Urothelium cell line (cell line): ENCODE measurements at regions not wholly inside any gene's neighbourhood (a gene's known extent, or its start where the extent isn't known, plus 50 kb on each side); places are given as distances from the start of the nearest gene placed in this dataset.
A peak's percentile ranks its signal among the peaks of the same experiment; 100 is the strongest.

ENCODE experiments used
- DNase-seq: peaks from one replicate; pipeline ENCODE4 v3.0.0; 2011; ENCODE audit warnings: low spot score, mixed read lengths
- FAIRE-seq: peaks from 2 replicates; lab custom pipeline; 2011; peaks lifted over from hg19 to GRCh38; lab: Jason Lieb, UNC

DNA sequence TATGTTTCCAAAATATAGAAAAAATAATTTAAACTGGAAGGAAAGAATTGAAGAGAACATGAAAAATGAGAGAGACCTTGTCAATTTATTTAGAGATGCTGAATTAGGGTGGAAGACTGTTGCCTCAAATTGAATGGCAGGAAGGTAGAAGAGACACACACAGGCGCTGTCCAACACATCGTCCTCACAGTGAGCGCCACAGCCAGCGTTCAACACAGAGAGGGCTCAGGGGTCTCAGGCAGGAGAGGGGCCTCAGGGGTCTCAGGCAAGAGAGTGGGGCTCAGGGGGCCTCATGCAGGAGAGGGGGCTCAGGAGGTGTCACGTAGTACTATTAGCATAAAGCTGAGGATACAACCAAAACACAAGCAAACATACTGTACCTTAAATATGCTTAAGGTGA lies 65.7 kb downstream of the TMEM18 start:
- DNase-seq = no peak
- no peak for FAIRE-seq

DNA sequence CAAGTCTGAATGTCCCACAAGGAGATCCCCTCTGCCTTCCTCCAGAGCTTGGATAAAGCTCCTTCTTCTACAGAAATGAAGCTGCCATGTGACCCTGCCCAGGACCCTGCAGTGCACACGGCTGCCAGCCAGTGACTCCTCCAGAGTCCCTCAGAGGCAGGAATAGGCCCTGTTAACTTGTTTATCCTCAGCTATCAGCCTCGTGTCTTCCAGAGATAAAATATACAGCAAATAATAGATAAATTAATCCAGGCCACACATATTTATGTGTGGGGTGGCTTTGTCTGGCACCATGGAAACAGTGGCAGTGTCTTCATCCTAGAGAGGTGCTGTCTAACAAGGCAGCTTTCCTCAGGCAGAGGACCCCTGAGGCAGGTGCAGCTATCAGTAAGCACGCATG lies 66.7 kb downstream of the TMEM18 start:
- DNase-seq = no peak
- no peak for FAIRE-seq

- no peak for FAIRE-seq
- DNase-seq = no peak
These were observed 67.3 kb downstream of the TMEM18 start for GRCh38 chr2:609881-610280.

- FAIRE-seq = no peak
- DNase-seq = no peak
These were observed 67.8 kb downstream of the TMEM18 start for GRCh38 chr2:609449-609848.

DNA sequence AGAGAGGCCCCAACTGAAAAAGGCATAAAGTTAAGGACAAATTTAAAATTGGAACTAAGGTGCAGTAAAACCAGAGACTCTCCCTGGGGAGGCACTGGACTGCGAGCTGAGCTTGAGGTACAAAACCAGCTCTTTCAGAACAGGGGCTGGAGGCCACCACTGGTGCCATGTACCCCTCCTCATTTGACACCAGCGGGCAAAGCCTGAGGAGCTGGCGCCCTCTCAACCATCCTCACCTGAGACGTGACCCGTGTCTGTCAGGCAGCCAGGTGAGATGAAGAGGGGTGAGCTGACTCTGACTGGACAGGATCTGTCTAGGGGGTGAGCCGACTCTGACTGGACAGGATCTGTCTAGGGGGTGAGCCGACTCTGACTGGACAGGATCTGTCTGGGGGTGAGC lies 68.5 kb downstream of the TMEM18 start:
- DNase-seq (no peak), FAIRE-seq (no peak)

GRCh38 chr2:608297-608696 lies 68.9 kb downstream of the TMEM18 start:
- no peak for FAIRE-seq
- DNase-seq = no peak

GRCh38 chr2:607709-608108 lies 69.5 kb downstream of the TMEM18 start:
- FAIRE-seq (no peak), DNase-seq (no peak)

DNA sequence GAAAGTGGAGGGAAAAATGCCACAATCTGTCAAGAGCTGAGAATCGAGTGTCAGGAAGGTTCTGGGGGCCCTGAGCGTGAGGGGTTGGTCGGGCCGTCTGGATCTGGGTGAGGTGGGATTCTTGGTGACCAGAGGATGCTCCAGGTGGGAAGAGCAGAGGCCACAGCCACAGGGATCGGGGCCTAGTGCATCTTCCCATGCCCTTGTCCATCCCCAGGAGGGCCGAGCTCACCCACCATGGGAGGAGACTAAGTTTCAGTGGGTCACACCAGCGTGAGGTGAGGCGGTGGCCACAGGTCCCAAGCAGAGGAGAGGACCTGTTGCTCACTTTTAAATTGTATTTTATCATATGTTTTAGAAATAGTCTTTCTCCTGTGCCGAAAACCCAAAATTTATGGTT lies 70.0 kb downstream of the TMEM18 start:
- DNase-seq = no peak
- FAIRE-seq = no peak

DNA sequence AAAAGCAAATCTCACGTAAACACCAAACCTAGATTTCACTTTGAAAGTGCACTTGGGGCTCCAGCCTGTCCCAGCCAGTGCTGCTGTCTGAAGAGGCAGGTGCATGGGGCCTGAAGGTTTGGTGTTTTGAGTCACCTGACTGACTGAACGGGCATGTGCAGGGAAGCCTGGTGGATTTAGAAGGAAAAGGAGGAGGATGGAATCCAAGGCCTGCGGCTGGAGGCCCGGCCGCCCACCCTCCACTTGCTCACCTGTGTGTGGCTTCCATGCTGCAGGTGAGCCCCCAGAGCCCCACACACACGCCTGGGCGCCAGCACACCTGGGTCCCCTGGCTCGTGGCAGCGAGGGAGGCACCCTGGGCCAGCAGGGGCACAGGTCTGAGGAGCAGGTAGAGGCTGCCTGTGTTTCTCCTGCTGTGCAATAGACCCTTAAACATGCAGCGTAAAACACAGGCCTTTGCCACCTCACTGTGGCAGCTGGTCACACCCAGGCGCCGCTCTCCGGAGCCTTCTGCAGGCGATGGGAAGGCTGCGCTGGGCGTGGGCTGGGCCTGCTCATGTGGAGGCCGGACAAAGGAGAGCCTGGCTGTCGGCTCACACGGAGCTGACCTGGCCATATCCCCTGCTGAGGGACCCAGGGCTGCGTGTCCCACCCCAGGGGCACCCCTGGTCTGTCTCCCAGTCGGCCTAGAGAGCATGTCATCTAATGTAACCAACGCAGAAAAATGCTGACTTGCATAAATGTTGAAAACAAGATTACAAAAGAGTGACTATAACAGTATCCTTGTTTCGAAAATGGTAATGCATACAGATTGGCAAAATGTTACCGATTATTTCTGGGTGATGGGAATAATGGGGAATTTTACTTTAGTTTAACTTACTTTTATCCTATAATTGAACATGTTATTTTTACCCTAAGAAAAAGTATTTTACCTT lies 71.3 kb downstream of the TMEM18 start:
- FAIRE-seq (no peak), DNase-seq (no peak)

DNA sequence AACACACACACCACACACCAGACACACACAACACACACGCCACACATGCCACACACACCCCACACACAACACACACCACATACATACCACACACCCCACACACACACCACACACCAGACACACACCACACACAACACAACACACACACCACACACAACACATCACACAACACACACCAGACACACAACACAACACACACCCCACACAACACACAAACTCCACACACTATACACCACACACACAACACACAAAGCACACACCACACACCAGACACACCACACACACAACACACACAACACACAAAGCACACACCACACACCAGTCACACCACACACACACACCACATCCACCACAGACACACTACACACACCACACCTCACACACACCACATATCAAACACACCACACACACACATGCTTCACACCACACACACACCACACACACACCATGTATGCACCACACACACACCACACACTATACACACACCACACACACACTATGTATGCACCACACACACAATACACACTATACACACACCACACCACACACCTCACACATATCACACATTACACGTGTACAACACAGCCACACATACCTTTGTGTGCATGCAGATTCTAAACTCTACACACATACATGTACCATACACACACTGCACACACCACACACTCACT lies 72.2 kb downstream of the TMEM18 start:
- DNase-seq (no peak), FAIRE-seq (peak; percentile 98)

- no peak for DNase-seq
- FAIRE-seq = no peak
These were observed 72.8 kb downstream of the TMEM18 start for GRCh38 chr2:604385-604784.

DNA sequence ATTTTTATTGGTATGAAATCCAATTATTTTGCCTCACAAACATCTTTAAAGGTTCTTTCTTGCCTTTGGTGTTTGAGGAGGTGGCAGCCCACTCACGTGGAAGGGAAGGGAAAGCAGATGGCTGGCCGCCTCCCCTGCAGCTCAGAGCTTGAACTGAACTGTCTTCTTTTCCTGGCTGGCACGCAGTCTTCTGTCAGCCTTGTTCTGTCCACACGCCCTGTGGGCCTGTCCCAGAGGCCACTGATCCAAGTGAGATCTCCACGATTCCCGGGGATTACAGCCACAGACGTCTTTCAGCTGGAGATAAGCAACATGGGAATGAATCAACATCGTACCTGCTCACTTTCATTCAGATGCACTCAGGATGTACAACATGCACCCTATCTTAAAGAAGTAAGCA lies 73.3 kb downstream of the TMEM18 start:
- no peak for FAIRE-seq
- DNase-seq = no peak

GRCh38 chr2:603427-603826 lies 73.8 kb downstream of the TMEM18 start:
- DNase-seq (no peak), FAIRE-seq (no peak)

DNA sequence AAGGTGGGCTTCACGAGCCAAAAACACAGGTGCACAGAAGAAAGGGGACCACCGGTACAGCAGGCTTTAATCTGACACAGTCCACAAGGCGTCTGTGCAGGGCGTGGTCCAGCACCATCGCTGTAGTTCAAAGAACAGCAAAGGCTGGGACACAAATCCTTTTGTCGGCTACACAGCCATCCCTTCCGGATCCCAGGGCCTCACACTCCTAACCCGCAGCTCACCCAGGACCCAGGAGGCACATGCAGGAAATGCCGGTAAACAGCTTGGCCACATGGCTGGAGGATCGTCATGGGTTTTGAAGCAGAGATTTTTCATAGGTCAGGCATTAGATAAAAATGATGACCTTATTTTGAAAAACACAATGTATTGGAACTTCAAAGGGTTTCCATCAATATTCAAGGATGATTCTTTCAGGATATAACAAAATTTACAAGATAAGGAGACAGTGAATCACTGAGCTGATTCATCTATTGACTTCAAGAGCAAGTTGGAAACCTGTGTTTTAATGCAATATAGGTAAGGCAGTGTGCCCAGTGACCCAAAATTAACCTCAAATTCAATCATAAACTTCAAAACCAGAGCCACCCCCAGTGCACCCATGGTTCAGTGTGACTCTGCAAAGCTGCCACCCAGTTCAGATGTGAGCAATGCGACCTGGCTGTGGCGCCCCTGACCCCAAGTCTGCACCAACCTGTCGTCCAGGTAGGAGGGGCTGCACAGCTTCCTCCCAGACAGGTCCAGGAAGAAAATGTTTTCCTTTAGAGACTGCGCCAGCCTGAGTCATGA lies 74.4 kb downstream of the TMEM18 start:
- DNase-seq (peak; percentile 13), FAIRE-seq (no peak)

GRCh38 chr2:601806-602455 lies 75.3 kb downstream of the TMEM18 start:
- no peak for DNase-seq
- FAIRE-seq = no peak

GRCh38 chr2:601387-601698 lies 75.9 kb downstream of the TMEM18 start:
- FAIRE-seq (no peak), DNase-seq (no peak)

- no peak for FAIRE-seq
- no peak for DNase-seq
These were observed 76.4 kb downstream of the TMEM18 start for GRCh38 chr2:600542-601386.

GRCh38 chr2:599601-600000 lies 77.6 kb downstream of the TMEM18 start:
- FAIRE-seq = no peak

DNA sequence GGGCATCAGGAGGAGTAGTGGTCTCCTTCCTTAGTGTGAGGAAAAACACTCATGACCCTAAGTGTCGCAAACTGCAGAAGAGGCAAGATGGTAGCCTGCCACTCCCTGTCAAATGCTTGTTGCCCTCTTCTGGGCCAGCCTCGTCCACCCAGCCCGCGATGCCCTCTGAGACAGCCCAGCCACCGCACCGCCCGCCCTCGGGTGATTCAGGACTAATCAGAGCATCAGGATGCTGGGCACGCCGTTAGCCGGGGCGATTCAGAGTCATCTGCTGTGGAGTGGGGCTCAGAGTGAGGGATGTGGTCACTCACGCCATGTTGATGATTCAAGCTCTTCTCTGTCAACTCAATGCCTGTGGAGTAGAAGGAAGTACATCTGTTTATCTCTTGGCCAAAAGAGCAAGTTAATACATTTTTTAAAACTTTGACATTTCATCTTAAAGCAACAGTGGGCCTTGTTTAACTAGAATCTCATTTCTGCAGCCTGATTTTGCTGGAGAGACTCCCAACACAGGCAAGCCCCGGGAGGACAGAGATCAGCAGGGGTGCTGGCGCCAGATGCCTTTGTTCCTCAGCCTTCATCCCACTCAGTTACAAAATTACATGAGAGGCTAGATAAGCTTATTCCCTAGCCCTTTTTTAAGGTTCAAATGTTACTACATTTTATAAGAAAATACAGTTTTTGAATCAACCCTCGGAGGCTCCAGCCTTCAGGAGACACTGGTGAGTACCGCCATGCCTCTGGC lies 79.0 kb downstream of the TMEM18 start:
- FAIRE-seq (no peak), DNase-seq (no peak)

More at GRCh38 chr2:599601-600000, 77.6 kb downstream of the TMEM18 start:
- no peak for DNase-seq
